ENCODE measurements at regions not wholly inside any gene's neighbourhood (a gene's known extent, or its start where the extent isn't known, plus 50 kb on each side); places are given as distances from the start of the nearest gene placed in this dataset.
A peak's percentile ranks its signal among the peaks of the same experiment; 100 is the strongest.

DNA sequence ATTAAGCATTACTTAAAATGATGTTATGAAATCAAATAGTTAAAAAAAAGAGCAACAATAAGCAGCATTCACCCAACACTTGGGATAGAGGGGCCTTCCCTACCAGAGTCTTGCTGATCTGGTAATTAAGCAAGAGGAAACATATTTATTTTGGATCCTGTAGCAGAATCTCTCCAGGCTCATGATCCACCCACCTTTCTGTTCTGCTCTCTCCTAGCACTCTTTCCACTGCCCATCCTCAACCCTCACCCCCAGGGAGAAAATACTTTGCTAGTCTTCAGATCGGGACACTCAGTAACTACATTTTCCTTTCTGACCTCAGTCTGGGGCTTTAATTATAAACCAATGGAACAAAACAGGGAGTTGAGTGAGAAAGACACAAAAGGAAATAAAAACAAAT is 1541.9 kb downstream of the AACS start:
- ChIA-PET POLR2A (no interaction called here), CTCF (no interaction called here)
- intact Hi-C loops (cut with micrococcal nuclease) = no loop called here
- TF ChIP-seq, protein P1, sequence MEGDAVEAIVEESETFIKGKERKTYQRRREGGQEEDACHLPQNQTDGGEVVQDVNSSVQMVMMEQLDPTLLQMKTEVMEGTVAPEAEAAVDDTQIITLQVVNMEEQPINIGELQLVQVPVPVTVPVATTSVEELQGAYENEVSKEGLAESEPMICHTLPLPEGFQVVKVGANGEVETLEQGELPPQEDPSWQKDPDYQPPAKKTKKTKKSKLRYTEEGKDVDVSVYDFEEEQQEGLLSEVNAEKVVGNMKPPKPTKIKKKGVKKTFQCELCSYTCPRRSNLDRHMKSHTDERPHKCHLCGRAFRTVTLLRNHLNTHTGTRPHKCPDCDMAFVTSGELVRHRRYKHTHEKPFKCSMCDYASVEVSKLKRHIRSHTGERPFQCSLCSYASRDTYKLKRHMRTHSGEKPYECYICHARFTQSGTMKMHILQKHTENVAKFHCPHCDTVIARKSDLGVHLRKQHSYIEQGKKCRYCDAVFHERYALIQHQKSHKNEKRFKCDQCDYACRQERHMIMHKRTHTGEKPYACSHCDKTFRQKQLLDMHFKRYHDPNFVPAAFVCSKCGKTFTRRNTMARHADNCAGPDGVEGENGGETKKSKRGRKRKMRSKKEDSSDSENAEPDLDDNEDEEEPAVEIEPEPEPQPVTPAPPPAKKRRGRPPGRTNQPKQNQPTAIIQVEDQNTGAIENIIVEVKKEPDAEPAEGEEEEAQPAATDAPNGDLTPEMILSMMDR (IDR thresholded peaks at IDR 0.05; ENCODE audit: unreplicated experiment) = no peak
- no peak overlapping the region for H3K27ac Mint-ChIP-seq (ENCODE audit: low read depth, unreplicated experiment)
- BruUV-seq (replicated peaks) = no TSS peak
- H3K9me3 Mint-ChIP-seq (ENCODE audit: unreplicated experiment) = peaks cover under 1% of the 10 kb centered on the region
- no peak overlapping the region for H3K4me3 Mint-ChIP-seq (ENCODE audit: unreplicated experiment)
- DNase-seq (ENCODE audit: unreplicated experiment) = no peak
- H3K4me1 Mint-ChIP-seq (ENCODE audit: insufficient read depth, unreplicated experiment) = peaks cover 11% of the 10 kb centered on the region
- H3K27me3 Mint-ChIP-seq (ENCODE audit: insufficient read depth, unreplicated experiment) = no peaks in the 10 kb centered on the region
- no peaks in the 10 kb centered on the region for H3K36me3 Mint-ChIP-seq (ENCODE audit: insufficient read depth, unreplicated experiment)

DNA sequence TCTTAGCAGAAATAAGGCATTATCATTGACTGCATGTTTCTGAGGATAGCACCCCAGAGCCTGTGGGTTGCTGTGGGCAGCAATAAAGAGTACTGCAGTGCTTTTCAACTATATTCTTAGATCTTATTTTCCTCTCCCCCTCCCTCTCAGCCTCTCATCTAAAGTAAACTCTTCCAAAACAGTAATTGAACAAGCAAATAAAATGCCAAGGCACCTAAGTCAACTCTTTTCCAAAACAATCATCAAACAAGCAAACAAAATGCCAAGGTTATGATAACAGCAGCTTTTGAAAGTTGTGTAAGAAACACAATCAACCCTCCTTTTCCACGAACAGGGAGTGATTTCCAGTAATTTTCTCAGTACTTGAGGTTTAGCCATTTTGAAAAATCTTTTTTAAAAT is 1542.6 kb downstream of the AACS start:
- intact Hi-C loops (cut with micrococcal nuclease) = no loop called here
- no TSS peak for BruUV-seq (replicated peaks)
- H3K27me3 Mint-ChIP-seq (ENCODE audit: insufficient read depth, unreplicated experiment) = no peaks in the 10 kb centered on the region
- H3K27ac Mint-ChIP-seq (ENCODE audit: low read depth, unreplicated experiment) = no peak overlapping the region
- no peak overlapping the region for H3K4me3 Mint-ChIP-seq (ENCODE audit: unreplicated experiment)
- POLR2A ChIA-PET = no interaction called here
- H3K36me3 Mint-ChIP-seq (ENCODE audit: insufficient read depth, unreplicated experiment) = no peaks in the 10 kb centered on the region
- CTCF ChIA-PET = no interaction called here
- no peak for DNase-seq (ENCODE audit: unreplicated experiment)
- TF ChIP-seq, protein P1 (IDR thresholded peaks at IDR 0.05; ENCODE audit: unreplicated experiment) = no peak
- H3K4me1 Mint-ChIP-seq (ENCODE audit: insufficient read depth, unreplicated experiment) = peaks cover 11% of the 10 kb centered on the region
- peaks cover 7% of the 10 kb centered on the region for H3K9me3 Mint-ChIP-seq (ENCODE audit: unreplicated experiment)

DNA sequence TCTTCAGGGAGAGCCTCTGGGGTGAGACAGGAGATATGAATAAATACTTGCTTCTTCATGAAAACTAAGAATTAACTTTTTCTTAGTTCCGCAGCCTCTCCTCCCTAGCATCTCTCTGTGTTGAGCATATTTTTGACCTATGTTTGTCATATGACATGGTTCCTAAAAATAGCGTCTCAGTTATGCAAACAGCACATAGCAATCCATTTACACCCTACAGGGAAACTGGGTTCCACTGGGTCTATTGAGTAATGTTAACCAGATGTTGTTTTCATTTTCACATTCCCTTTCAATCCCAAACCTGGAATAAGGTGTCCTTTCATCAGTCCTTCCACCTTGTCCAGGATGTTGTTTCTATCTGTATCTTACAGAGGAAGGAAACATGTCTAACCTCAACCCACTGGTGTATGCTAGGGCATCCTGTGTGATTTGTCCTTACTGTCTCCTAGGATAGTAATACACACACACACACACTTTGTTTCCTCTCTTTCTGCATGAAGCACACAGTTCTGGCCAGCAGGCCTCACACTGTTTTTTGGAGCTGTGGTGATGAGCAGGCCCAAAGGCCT is 1543.5 kb downstream of the AACS start:
- POLR2A ChIA-PET = no interaction called here
- no peak overlapping the region for H3K4me3 Mint-ChIP-seq (ENCODE audit: unreplicated experiment)
- H3K9me3 Mint-ChIP-seq (ENCODE audit: unreplicated experiment) = peaks cover 12% of the 10 kb centered on the region
- CTCF ChIA-PET = interaction anchor here (0.7 kb wide), 1 partner anchor 351 kb away, joined by 3 read pairs; no protein-coding TSS in a partner anchor
- BruUV-seq (replicated peaks) = no TSS peak
- H3K27ac Mint-ChIP-seq (ENCODE audit: low read depth, unreplicated experiment) = no peak overlapping the region
- peaks cover 11% of the 10 kb centered on the region for H3K4me1 Mint-ChIP-seq (ENCODE audit: insufficient read depth, unreplicated experiment)
- TF ChIP-seq, protein P1 (IDR thresholded peaks at IDR 0.05; ENCODE audit: unreplicated experiment) = no peak
- intact Hi-C loops (cut with micrococcal nuclease) = no loop called here
- H3K27me3 Mint-ChIP-seq (ENCODE audit: insufficient read depth, unreplicated experiment) = no peaks in the 10 kb centered on the region
- peak; percentile 33 for DNase-seq (ENCODE audit: unreplicated experiment)
- H3K36me3 Mint-ChIP-seq (ENCODE audit: insufficient read depth, unreplicated experiment) = no peaks in the 10 kb centered on the region

DNA sequence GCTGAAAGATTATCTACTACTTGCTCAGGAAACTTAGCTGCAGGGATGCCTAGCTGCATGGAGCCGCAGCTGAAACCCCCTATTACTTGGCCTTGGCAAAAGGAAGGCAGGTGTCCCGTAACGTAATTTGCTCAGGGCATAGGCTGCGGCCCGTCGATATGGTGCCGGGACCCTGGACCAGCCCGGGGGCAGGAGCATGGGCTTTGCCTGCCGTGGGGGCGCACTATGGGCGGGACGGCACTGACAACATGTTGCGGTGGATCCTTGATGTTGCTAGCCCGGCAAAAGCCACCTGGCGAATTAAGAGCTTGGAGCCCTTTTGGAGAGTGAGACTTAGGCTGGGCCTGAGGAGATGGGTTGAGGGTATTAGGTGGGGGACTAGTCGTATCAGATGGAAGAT is 1551.2 kb downstream of the AACS start:
- intact Hi-C loops (cut with micrococcal nuclease) = loop anchor here (2.0 to 5.0 kb wide), 2 partner anchors 269 to 1084 kb away; no protein-coding TSS in a partner anchor
- Mint-ChIP-seq H3K27ac (ENCODE audit: low read depth, unreplicated experiment) (no peak overlapping the region), H3K4me3 (ENCODE audit: unreplicated experiment) (no peak overlapping the region), H3K4me1 (ENCODE audit: insufficient read depth, unreplicated experiment) (peaks cover 5% of the 10 kb centered on the region), H3K27me3 (ENCODE audit: insufficient read depth, unreplicated experiment) (no peaks in the 10 kb centered on the region), H3K36me3 (ENCODE audit: insufficient read depth, unreplicated experiment) (no peaks in the 10 kb centered on the region), H3K9me3 (ENCODE audit: unreplicated experiment) (peaks cover 12% of the 10 kb centered on the region)
- TF ChIP-seq, protein P1 (IDR thresholded peaks at IDR 0.05; ENCODE audit: unreplicated experiment) = no peak
- ChIA-PET CTCF (interaction anchor here (0.5 to 1.7 kb wide), 5 partner anchors 318 to 1722 kb away, joined by 3 to 7 read pairs (median 3); no protein-coding TSS in a partner anchor), POLR2A (no interaction called here)
- no peak for DNase-seq (ENCODE audit: unreplicated experiment)
- no TSS peak for BruUV-seq (replicated peaks)
